AG04450 (cell line): ENCODE measurements at regions not wholly inside any gene's neighbourhood (a gene's known extent, or its start where the extent isn't known, plus 50 kb on each side); places are given as distances from the start of the nearest gene placed in this dataset.

Source experiments
- CTCF ChIA-PET: fragments of 300-600, 350-600 bp; formaldehyde crosslinking; extraction: SDS; loops from one replicate; lab custom pipeline; 2022; ENCODE audit warnings: antibody characterized with exemption, inconsistent platforms; lab: Charles Lee
- POLR2A ChIA-PET: fragments of 350-600 bp; formaldehyde crosslinking; extraction: SDS; loops from one replicate; lab custom pipeline; 2021; ENCODE audit warnings: antibody characterized with exemption, inconsistent platforms; lab: Yijun Ruan, JAX
- DNase-seq: peaks from one replicate; pipeline ENCODE4 v3.0.0-alpha.2; 2011; ENCODE audit warnings: low read depth, low spot score
- H3K27ac ChIP-seq: one replicate; pipeline ENCODE4 v1.5.1; 2012; ENCODE audit warnings: low read depth, low read length, control low read depth
- H3K27me3 ChIP-seq: one replicate; pipeline ENCODE4 v1.6.0; 2012; ENCODE audit warnings: low read length; ENCODE audit not compliant: control insufficient read depth, insufficient read depth
- H3K4me3 ChIP-seq: 2 replicates; pipeline ENCODE4 v1.5.1; 2011; ENCODE audit warnings: mild to moderate bottlenecking, low read depth, low read length, control low read depth
- H3K9me3 ChIP-seq: 2 replicates; pipeline ENCODE4 v1.5.1; 2012; ENCODE audit warnings: low read length; ENCODE audit not compliant: control insufficient read depth, insufficient read depth
- TF ChIP-seq, protein P1 (sequence below): IDR thresholded peaks from 2 replicates; pipeline ENCODE4 v1.5.1; 2011; ENCODE audit warnings: low read depth, low read length, control low read depth, inconsistent platforms

DNA sequence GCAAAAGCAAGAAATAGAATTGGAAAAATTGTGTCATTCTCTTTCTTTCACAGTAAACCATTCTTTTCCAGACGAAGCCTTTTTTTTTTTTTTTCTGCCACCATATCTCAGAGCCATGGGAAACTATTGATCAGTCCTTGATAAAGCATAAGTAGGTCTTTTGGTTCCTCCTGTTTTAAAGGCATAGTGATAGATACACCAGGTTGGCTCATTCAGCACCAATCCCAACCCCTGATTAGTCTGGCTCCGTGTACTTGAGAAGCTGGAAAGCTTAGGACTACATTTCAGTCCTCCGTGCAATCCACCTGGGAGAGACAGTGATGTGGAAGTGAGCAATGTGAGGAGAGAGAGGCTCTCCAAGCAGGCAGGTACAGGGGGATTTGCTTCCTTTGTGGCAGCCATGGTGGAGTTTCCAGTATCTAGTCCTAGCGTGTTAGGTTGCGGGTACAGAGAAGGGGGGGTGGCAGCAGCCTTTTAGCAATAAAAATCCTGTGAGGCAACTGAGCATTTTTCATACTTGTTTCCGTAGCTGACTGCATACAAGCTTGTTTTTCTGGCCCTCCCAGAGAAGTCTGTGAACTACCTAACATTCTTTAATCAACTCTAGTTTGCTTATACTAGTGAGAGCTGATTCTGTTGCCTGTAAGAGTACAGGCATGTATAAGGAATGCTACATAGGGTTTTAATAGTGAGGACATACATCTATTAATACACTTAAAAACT, 127.4 kb upstream of the CTTNBP2 start:
- ChIA-PET POLR2A (no interaction called here), CTCF (no interaction called here)
- H3K4me3 ChIP-seq: no peak overlapping the region

DNA sequence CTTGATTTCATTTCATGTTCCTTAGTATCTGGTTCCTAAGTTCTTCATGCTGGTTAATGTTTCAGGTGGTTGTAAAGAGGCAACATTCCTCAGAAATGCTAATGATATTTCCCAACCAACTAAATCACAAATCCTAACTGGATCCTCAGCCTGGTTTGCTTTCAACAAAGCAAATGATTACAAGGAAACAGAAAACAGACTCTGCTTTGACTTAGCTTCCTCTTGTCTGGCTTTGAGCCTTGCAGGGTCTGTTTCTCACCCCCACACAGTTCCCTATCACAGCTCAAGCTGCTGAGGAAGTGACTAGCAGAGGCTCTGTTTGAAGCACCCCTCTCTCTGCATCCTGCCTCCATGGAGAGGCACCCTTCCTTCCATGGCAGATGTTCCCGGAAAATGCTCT, 130.2 kb upstream of the CTTNBP2 start:
- CTCF ChIA-PET: no interaction called here
- H3K27me3 ChIP-seq: no peaks in the 10 kb centered on the region
- POLR2A ChIA-PET: no interaction called here

More for the DNA sequence above, 127.4 kb upstream of the CTTNBP2 start:
- TF ChIP-seq, protein P1, sequence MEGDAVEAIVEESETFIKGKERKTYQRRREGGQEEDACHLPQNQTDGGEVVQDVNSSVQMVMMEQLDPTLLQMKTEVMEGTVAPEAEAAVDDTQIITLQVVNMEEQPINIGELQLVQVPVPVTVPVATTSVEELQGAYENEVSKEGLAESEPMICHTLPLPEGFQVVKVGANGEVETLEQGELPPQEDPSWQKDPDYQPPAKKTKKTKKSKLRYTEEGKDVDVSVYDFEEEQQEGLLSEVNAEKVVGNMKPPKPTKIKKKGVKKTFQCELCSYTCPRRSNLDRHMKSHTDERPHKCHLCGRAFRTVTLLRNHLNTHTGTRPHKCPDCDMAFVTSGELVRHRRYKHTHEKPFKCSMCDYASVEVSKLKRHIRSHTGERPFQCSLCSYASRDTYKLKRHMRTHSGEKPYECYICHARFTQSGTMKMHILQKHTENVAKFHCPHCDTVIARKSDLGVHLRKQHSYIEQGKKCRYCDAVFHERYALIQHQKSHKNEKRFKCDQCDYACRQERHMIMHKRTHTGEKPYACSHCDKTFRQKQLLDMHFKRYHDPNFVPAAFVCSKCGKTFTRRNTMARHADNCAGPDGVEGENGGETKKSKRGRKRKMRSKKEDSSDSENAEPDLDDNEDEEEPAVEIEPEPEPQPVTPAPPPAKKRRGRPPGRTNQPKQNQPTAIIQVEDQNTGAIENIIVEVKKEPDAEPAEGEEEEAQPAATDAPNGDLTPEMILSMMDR: no peak
- Histone ChIP-seq H3K27me3 (no peaks in the 10 kb centered on the region), H3K27ac (no peak overlapping the region), H3K9me3 (no peaks in the 10 kb centered on the region)
- no peak for DNase-seq

DNA sequence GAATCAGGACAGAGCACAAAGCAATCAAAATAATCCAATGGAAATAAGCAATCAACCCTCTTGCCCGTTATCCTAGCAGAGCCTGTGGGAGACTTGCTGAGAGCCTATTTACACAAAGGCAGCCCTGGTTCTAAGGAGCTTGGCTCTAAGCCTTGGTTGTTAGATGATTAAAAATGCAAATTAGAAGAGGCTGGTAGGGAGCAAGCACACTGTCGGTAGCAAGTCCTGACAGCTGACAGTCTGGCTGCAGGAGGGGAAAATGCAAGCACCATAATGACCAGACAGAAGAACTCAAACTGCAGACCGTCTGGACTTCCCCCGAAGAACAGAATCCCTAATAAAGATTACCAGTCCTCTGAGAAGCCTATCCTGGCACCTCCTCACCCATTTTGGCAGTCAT, 131.8 kb upstream of the CTTNBP2 start:
- ChIA-PET CTCF (no interaction called here), POLR2A (no interaction called here)
- Histone ChIP-seq H3K4me3 (no peak overlapping the region), H3K9me3 (no peaks in the 10 kb centered on the region), H3K27ac (no peak overlapping the region), H3K27me3 (no peaks in the 10 kb centered on the region)
- DNase-seq: no peak
- TF ChIP-seq, protein P1: no peak

More for the DNA sequence above, 130.2 kb upstream of the CTTNBP2 start:
- TF ChIP-seq, protein P1: no peak
- H3K27ac ChIP-seq: no peak overlapping the region
- DNase-seq: no peak
- H3K4me3 ChIP-seq: no peak overlapping the region
- H3K9me3 ChIP-seq: no peaks in the 10 kb centered on the region

DNA sequence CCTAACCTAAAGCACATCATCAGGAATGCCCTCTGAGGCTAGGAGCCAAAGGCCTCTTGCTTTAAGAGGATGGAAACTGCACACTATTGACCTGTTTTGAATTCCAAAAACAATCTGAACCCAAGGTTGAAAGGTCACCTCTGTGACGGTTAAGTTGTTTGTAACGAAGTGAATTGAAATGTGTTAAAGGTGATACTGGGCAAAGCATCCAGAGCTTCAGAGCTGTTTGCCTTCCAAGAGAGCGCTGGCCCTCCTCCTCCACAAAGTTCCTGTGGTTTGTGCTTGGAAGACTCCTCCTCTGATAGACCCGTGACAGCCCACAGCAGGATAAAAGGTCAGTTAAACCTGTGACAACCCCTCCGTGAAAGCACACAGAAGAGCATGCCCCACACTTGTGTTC, 133.7 kb upstream of the CTTNBP2 start:
- CTCF ChIA-PET: no interaction called here
- DNase-seq: no peak
- H3K4me3 ChIP-seq: no peak overlapping the region
- TF ChIP-seq, protein P1: no peak
- no peaks in the 10 kb centered on the region for H3K27me3 ChIP-seq
- H3K9me3 ChIP-seq: no peaks in the 10 kb centered on the region
- POLR2A ChIA-PET: no interaction called here
- H3K27ac ChIP-seq: no peak overlapping the region

DNA sequence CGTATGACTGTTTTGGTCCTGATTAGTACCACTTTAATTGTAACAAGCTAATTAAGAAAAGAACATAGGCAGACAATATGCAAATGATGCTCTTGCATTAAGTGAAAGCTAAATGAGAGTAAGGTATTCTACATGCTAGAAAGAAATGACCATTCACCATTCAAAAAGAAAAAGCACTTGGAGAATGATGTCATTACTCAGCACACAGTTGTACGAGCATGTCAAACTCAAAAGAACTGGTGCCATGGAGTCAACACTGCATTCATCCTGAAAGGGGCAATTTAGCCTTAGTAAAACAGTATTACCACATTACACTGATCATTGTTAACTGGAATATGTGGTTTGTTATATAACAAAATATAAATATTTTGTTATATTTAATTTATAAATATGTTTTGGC, 136.2 kb upstream of the CTTNBP2 start:
- ChIA-PET CTCF (no interaction called here), POLR2A (no interaction called here)
- H3K27ac ChIP-seq: no peak overlapping the region

More for the DNA sequence above, 136.2 kb upstream of the CTTNBP2 start:
- Histone ChIP-seq H3K9me3 (no peaks in the 10 kb centered on the region), H3K4me3 (no peak overlapping the region), H3K27me3 (no peaks in the 10 kb centered on the region)
- no peak for DNase-seq
- TF ChIP-seq, protein P1: no peak
